ENCODE measurements at regions not wholly inside any gene's neighbourhood (a gene's known extent, or its start where the extent isn't known, plus 50 kb on each side); places are given as distances from the start of the nearest gene placed in this dataset.

GRCh38 chr9:75798505-75798904, 92.0 kb upstream of the PCSK5 start (continued):
- TF ChIP-seq ARNTL (CRISPR knock-in tag; IDR thresholded peaks at IDR 0.05; ENCODE audit: borderline replicate concordance, low read depth): no peak
- TF ChIP-seq ESRRG (CRISPR knock-in tag; IDR thresholded peaks at IDR 0.05): no peak
- no peak for TF ChIP-seq CSRNP3 (CRISPR knock-in tag; IDR thresholded peaks at IDR 0.05)
- no peak for TF ChIP-seq TCF4 (CRISPR knock-in tag; IDR thresholded peaks at IDR 0.05; ENCODE audit: borderline replicate concordance)

- ATAC-seq: no peak
- TF ChIP-seq ISL1 (CRISPR knock-in tag; IDR thresholded peaks at IDR 0.05) (no peak), ARNTL (CRISPR knock-in tag; IDR thresholded peaks at IDR 0.05; ENCODE audit: borderline replicate concordance, low read depth) (no peak), GLIS3 (CRISPR knock-in tag; IDR thresholded peaks at IDR 0.05) (no peak), BACH2 (CRISPR knock-in tag; IDR thresholded peaks at IDR 0.05; ENCODE audit: borderline replicate concordance) (no peak), ZC3H10 (CRISPR knock-in tag; IDR thresholded peaks at IDR 0.05) (no peak), ZNF70 (CRISPR knock-in tag; IDR thresholded peaks at IDR 0.05) (no peak), CREB5 (CRISPR knock-in tag; IDR thresholded peaks at IDR 0.05; ENCODE audit: low read depth) (no peak), ZNF8 (CRISPR knock-in tag; IDR thresholded peaks at IDR 0.05) (no peak), TCF4 (CRISPR knock-in tag; IDR thresholded peaks at IDR 0.05; ENCODE audit: borderline replicate concordance) (no peak), TSHZ2 (CRISPR knock-in tag; IDR thresholded peaks at IDR 0.05) (no peak), OSR1 (CRISPR knock-in tag; IDR thresholded peaks at IDR 0.05) (no peak), ZFP3 (CRISPR knock-in tag; IDR thresholded peaks at IDR 0.05) (no peak), ZNF565 (CRISPR knock-in tag; conservative IDR thresholded peaks at IDR 0.05; ENCODE audit: low read depth) (no peak), CSDC2 (CRISPR knock-in tag; IDR thresholded peaks at IDR 0.05) (no peak), POU6F1 (CRISPR knock-in tag; IDR thresholded peaks at IDR 0.05; ENCODE audit: borderline replicate concordance, low read depth) (no peak), PATZ1 (CRISPR knock-in tag; IDR thresholded peaks at IDR 0.05; ENCODE audit: borderline replicate concordance) (no peak), SNAI2 (CRISPR knock-in tag; IDR thresholded peaks at IDR 0.05) (no peak)
Measured at GRCh38 chr9:75803130-75803529, 87.3 kb upstream of the PCSK5 start.

GRCh38 chr9:75810063-75810462, 80.4 kb upstream of the PCSK5 start:
- no peak for ATAC-seq
- no peak for TF ChIP-seq POU6F1 (CRISPR knock-in tag; IDR thresholded peaks at IDR 0.05; ENCODE audit: borderline replicate concordance, low read depth)
- TF ChIP-seq TSHZ2 (CRISPR knock-in tag; IDR thresholded peaks at IDR 0.05): no peak
- TF ChIP-seq PATZ1 (CRISPR knock-in tag; IDR thresholded peaks at IDR 0.05; ENCODE audit: borderline replicate concordance): no peak
- no peak for TF ChIP-seq ZNF70 (CRISPR knock-in tag; IDR thresholded peaks at IDR 0.05)
- TF ChIP-seq OSR1 (CRISPR knock-in tag; IDR thresholded peaks at IDR 0.05): no peak
- no peak for TF ChIP-seq ZFP3 (CRISPR knock-in tag; IDR thresholded peaks at IDR 0.05)
- no peak for TF ChIP-seq TCF4 (CRISPR knock-in tag; IDR thresholded peaks at IDR 0.05; ENCODE audit: borderline replicate concordance)
- TF ChIP-seq CSDC2 (CRISPR knock-in tag; IDR thresholded peaks at IDR 0.05): no peak
- no peak for TF ChIP-seq PPARA (CRISPR knock-in tag; IDR thresholded peaks at IDR 0.05; ENCODE audit: borderline replicate concordance)
- TF ChIP-seq GLIS3 (CRISPR knock-in tag; IDR thresholded peaks at IDR 0.05): no peak

All from SK-N-SH treated with all-trans-retinoic acid at 6 μM for 48 hours (cell line).